PFSK-1 (cell line): ENCODE measurements at regions not wholly inside any gene's neighbourhood (a gene's known extent, or its start where the extent isn't known, plus 50 kb on each side); places are given as distances from the start of the nearest gene placed in this dataset.

Experiments used
- FOXP2 ChIP-seq: optimal IDR thresholded peaks from 2 replicates; pipeline ENCODE3; 2011; ENCODE audit warnings: borderline replicate concordance, control low read depth, inconsistent platforms; ENCODE audit not compliant: insufficient read depth; ENCODE audit errors: extremely low read length, extremely low read depth
- POLR2AphosphoS5 ChIP-seq: IDR thresholded peaks from 2 replicates; pipeline ENCODE4 v1.6.1; 2012; ENCODE audit warnings: low read depth, mild to moderate bottlenecking, control low read depth, low read length, moderate library complexity
- REST ChIP-seq, 2 experiments: IDR thresholded peaks; 2 replicates each; pipeline versions ENCODE4 v1.6.1 to v1.8.0; 2011 to 2012; ENCODE audit warnings: low read depth in 2 of 2, low read length in 2 of 2, control low read depth in 1 of 2, inconsistent platforms in 1 of 2, mild to moderate bottlenecking in 1 of 2, moderate library complexity in 1 of 2; ENCODE audit not compliant: insufficient read depth in 1 of 2
- SIN3A ChIP-seq: IDR thresholded peaks from 2 replicates; pipeline ENCODE4 v1.6.1; 2012; ENCODE audit warnings: mild to moderate bottlenecking, low read length, moderate library complexity, borderline replicate concordance; ENCODE audit not compliant: insufficient read depth
- TAF1 ChIP-seq: IDR thresholded peaks from 2 replicates; pipeline ENCODE4 v1.6.1; 2012; ENCODE audit warnings: low read length, control low read depth, borderline replicate concordance; ENCODE audit not compliant: insufficient read depth

DNA sequence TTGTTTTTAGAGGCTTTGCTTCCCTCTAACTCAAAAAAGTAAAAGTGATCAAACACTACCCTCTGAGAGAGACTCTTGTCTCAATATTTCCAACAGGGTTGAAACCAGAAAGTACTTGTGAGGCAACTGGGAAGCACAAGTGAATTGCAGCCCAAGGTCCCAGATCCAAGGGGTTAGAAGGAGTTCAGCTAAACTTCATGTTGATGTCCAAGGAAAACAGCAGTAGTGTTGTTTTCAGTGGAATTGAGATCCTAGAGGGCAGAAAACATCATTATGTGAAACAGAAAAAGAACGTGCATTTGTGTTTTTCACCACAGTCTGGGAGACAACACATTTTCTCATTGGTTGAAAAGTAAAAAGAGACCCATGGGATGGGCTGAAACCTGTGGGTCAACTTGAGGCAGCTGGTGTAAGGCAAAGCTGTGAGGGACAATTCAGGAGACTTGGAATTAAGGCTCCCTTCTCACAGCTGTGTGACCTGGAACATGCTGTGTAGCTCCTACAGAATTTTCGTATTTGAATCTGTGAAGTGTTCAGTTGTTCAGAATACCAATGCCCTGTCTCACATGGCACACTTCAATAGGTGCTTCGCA is 508.3 kb downstream of the BMP2 start:
- no peak for TF ChIP-seq REST (IDR thresholded peaks at IDR 0.05; ENCODE audit: insufficient read depth in 1 of 2, low read depth in 2 of 2, low read length in 2 of 2)
- no peak for TF ChIP-seq TAF1
- TF ChIP-seq SIN3A, result no peak
- no peak for TF ChIP-seq FOXP2
- no peak for TF ChIP-seq POLR2AphosphoS5

DNA sequence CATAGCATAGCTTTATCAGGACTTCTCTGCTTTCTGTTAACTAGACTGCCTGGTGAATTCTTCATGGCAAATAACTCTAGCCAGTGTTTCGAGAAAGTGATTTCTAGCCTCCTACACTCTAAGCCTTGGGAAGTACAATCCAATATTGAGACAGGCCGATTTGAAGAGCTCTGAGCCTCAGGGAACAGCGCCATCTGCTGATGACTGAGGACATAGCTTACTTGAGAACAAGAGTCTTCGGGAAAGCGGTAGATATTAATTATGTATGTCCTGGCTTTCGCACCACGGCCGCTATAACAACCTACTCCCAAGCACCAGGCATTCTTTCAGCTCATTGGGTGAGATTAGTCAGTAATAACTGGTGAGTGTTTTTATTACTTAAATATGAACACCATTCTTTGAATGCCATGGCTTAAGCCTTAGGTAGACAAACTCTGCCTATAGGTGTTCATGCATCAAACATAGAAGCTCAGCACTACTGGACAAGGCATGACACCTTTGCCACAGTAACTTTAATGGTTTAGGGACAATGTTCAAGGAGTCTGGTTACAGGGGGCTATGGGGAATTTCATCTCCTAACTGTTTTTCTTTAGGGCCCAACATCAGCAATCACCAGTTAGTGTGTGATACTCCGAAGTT is 518.6 kb downstream of the BMP2 start:
- TF ChIP-seq REST (IDR thresholded peaks at IDR 0.05; ENCODE audit: insufficient read depth in 1 of 2, low read depth in 2 of 2, low read length in 2 of 2), result no peak
- no peak for TF ChIP-seq FOXP2
- no peak for TF ChIP-seq POLR2AphosphoS5
- no peak for TF ChIP-seq SIN3A
- TF ChIP-seq TAF1, result no peak

DNA sequence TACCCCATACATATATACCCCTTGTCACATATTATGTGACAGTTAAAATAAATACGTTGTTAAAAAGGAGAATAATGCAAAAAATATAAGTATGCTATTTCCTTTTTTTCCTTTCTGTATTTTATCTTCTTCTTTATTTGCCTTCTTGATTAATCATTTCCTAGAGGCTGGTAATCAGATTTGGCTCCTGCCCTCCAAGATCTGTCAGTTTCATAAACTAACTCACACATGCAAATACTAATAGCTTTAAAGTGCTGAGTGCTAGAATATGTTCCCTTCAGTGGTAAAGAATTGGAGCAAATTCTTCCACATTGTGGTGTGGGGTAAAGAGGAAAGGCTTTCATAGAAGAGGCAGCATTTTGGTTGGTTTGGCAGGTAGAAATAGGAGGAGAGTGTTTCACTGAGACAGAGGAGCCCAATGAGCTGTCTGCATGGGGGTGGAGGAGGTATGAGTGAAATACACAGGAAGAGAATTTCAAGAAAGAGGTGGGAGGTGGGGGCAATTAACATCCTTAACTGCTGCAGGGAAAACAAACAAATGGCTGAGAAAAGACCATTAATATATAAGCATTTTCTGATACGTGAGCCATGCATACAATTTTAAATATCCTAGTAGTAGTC is 523.9 kb downstream of the BMP2 start:
- no peak for TF ChIP-seq POLR2AphosphoS5
- TF ChIP-seq TAF1, result no peak
- TF ChIP-seq SIN3A, result no peak
- TF ChIP-seq FOXP2, result no peak
- no peak for TF ChIP-seq REST (IDR thresholded peaks at IDR 0.05; ENCODE audit: insufficient read depth in 1 of 2, low read depth in 2 of 2, low read length in 2 of 2)

DNA sequence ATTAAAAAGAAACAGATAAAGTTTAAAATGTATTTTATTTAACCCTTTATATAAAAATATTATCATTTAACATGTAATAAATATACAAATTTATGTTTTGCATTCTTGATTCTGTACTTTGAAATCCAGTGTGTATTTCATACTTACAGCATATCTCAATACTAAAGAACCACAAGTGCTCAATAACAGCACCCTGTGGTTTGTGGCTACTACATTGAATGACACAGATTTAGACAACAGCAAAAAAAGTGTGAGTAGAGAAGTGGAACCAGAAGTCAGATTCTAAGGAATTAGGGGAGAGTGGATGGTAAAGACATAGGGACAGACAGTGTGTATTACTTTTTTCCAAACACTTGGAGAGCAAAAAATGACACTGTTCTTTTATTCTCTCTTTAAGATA is 524.5 kb downstream of the BMP2 start:
- TF ChIP-seq POLR2AphosphoS5, result no peak
- no peak for TF ChIP-seq TAF1
- TF ChIP-seq FOXP2, result no peak
- TF ChIP-seq SIN3A, result no peak
- TF ChIP-seq REST (IDR thresholded peaks at IDR 0.05; ENCODE audit: insufficient read depth in 1 of 2, low read depth in 2 of 2, low read length in 2 of 2), result no peak
